ENCODE measurements at regions not wholly inside any gene's neighbourhood (a gene's known extent, or its start where the extent isn't known, plus 50 kb on each side); places are given as distances from the start of the nearest gene placed in this dataset.

GRCh38 chr5:89275066-89275855, 392.3 kb upstream of the MEF2C start:
- ATAC-seq (no peak), DNase-seq (ENCODE audit: low read depth, low spot score) (no peak)
- no peaks in the 10 kb centered on the region for H3K4me1 ChIP-seq (ENCODE audit: control insufficient read depth, insufficient read depth, low read length)
- H3K36me3 ChIP-seq (ENCODE audit: control insufficient read depth, insufficient read depth, low read length): no peaks in the 10 kb centered on the region
- TF ChIP-seq REST (IDR thresholded peaks at IDR 0.05; ENCODE audit: insufficient read depth in 1 of 2, low read depth in 2 of 2, low read length in 1 of 2): no peak
- no peak overlapping the region for H3K4me3 ChIP-seq (ENCODE audit: low read depth in 2 of 2, low read length in 2 of 2)
- BruUV-seq (replicated peaks): no TSS peak
- in situ Hi-C loops (cut with HindIII; ENCODE audit: low pct_unique_long_range_greater_than_20kb, low sequenced_read_pairs) (no loop called here), intact Hi-C loops (cut with micrococcal nuclease; ENCODE audit: unreplicated experiment) (no loop called here)
- no peaks in the 10 kb centered on the region for H3K9me3 ChIP-seq (ENCODE audit: control insufficient read depth, insufficient read depth, low read depth, low read length)
- no peaks in the 10 kb centered on the region for H3K27me3 ChIP-seq (ENCODE audit: control insufficient read depth, insufficient read depth, low read length)
- ChIA-PET POLR2A (no interaction called here), CTCF (no interaction called here)
- H3K27ac ChIP-seq (ENCODE audit: low read length): no peak overlapping the region

GRCh38 chr5:89273289-89273688, 390.3 kb upstream of the MEF2C start:
- POLR2A ChIA-PET: no interaction called here

More at GRCh38 chr5:89273289-89273688, 390.3 kb upstream of the MEF2C start:
- no peaks in the 10 kb centered on the region for H3K36me3 ChIP-seq (ENCODE audit: control insufficient read depth, insufficient read depth, low read length)
- H3K4me1 ChIP-seq (ENCODE audit: control insufficient read depth, insufficient read depth, low read length): no peaks in the 10 kb centered on the region
- in situ Hi-C loops (cut with HindIII; ENCODE audit: low pct_unique_long_range_greater_than_20kb, low sequenced_read_pairs) (no loop called here), intact Hi-C loops (cut with micrococcal nuclease; ENCODE audit: unreplicated experiment) (no loop called here)
- H3K9me3 ChIP-seq (ENCODE audit: control insufficient read depth, insufficient read depth, low read depth, low read length): no peaks in the 10 kb centered on the region
- TF ChIP-seq CTCF (IDR thresholded peaks at IDR 0.05) (no peak), TCF7L2 (IDR thresholded peaks at IDR 0.05; ENCODE audit: low read depth, low read length) (no peak), POLR2AphosphoS5 (IDR thresholded peaks at IDR 0.05; ENCODE audit: low read depth, low read length) (no peak), SIN3A (IDR thresholded peaks at IDR 0.05; ENCODE audit: borderline replicate concordance, insufficient read depth, low read depth, low read length) (no peak), REST (IDR thresholded peaks at IDR 0.05; ENCODE audit: insufficient read depth in 1 of 2, low read depth in 2 of 2, low read length in 1 of 2) (no peak)
- no peak overlapping the region for H3K4me3 ChIP-seq (ENCODE audit: low read depth in 2 of 2, low read length in 2 of 2)
- DNase-seq (ENCODE audit: low read depth, low spot score): no peak
- no TSS peak for BruUV-seq (replicated peaks)
- H3K27ac ChIP-seq (ENCODE audit: low read length): no peak overlapping the region
- no peak for ATAC-seq
- CTCF ChIA-PET: no interaction called here
- no peaks in the 10 kb centered on the region for H3K27me3 ChIP-seq (ENCODE audit: control insufficient read depth, insufficient read depth, low read length)
